ENCODE measurements at regions not wholly inside any gene's neighbourhood (a gene's known extent, or its start where the extent isn't known, plus 50 kb on each side); places are given as distances from the start of the nearest gene placed in this dataset.

DNA sequence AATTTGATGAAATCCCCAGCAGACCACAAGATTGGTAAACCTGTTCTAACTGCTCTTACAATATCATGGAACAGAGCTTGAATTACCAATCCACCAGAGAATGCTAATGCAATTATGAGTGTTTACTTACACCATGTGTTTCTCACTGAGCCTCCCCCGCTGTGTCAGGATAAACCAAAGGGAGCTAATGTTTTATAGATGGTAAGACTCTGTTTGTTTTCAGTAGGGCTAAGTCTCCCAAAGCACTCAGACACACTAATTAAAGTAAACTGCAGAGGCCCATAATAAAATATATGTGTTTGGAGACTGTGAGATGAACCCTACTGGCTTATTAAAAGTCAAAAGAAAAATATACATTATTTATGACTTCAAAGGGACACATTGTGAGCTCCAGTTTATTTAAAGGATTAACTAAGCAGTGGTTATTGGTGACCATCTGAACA is 261.7 kb upstream of the FAM241A start:
- Histone ChIP-seq H3K27ac (ENCODE audit: low read length) (no peak overlapping the region), H3K9me2 (ENCODE audit: insufficient read depth, low read length) (no peaks in the 10 kb centered on the region), H3K4me3 (ENCODE audit: low read length) (no peak overlapping the region), H2AFZ (ENCODE audit: low read depth, low read length) (no peak overlapping the region), H3K36me3 (ENCODE audit: insufficient read depth, low read length) (no peaks in the 10 kb centered on the region), H3K79me2 (replicated peaks; ENCODE audit: insufficient read depth, low read length) (no peaks in the 10 kb centered on the region), H3F3A (ENCODE audit: insufficient read depth, low read length, poor library complexity, severe bottlenecking) (no peaks in the 10 kb centered on the region), H3K9ac (ENCODE audit: low read length) (no peak overlapping the region), H3K4me2 (ENCODE audit: low read length) (no peak overlapping the region), H3K27me3 (ENCODE audit: insufficient read depth, low read depth, low read length) (peaks cover 12% of the 10 kb centered on the region), H3K9me3 (ENCODE audit: low read length) (no peaks in the 10 kb centered on the region), H4K20me1 (ENCODE audit: insufficient read depth) (no peaks in the 10 kb centered on the region)
- TF ChIP-seq TAF1 (IDR thresholded peaks at IDR 0.05; ENCODE audit: low read depth), result no peak
- TF ChIP-seq, protein P1, sequence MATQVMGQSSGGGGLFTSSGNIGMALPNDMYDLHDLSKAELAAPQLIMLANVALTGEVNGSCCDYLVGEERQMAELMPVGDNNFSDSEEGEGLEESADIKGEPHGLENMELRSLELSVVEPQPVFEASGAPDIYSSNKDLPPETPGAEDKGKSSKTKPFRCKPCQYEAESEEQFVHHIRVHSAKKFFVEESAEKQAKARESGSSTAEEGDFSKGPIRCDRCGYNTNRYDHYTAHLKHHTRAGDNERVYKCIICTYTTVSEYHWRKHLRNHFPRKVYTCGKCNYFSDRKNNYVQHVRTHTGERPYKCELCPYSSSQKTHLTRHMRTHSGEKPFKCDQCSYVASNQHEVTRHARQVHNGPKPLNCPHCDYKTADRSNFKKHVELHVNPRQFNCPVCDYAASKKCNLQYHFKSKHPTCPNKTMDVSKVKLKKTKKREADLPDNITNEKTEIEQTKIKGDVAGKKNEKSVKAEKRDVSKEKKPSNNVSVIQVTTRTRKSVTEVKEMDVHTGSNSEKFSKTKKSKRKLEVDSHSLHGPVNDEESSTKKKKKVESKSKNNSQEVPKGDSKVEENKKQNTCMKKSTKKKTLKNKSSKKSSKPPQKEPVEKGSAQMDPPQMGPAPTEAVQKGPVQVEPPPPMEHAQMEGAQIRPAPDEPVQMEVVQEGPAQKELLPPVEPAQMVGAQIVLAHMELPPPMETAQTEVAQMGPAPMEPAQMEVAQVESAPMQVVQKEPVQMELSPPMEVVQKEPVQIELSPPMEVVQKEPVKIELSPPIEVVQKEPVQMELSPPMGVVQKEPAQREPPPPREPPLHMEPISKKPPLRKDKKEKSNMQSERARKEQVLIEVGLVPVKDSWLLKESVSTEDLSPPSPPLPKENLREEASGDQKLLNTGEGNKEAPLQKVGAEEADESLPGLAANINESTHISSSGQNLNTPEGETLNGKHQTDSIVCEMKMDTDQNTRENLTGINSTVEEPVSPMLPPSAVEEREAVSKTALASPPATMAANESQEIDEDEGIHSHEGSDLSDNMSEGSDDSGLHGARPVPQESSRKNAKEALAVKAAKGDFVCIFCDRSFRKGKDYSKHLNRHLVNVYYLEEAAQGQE (IDR thresholded peaks at IDR 0.05; ENCODE audit: borderline replicate concordance), result no peak
- TF ChIP-seq CTCF (IDR thresholded peaks at IDR 0.05; ENCODE audit: poor library complexity, severe bottlenecking), result no peak
- TF ChIP-seq SMC3 (conservative IDR thresholded peaks at IDR 0.05; ENCODE audit: poor library complexity), result no peak
- TF ChIP-seq RAD21 (conservative IDR thresholded peaks at IDR 0.05), result no peak
- TF ChIP-seq EZH2 (IDR thresholded peaks at IDR 0.05; ENCODE audit: borderline replicate concordance, insufficient read depth, low read length, poor library complexity, severe bottlenecking), result no peak
- TF ChIP-seq POLR2AphosphoS5 (IDR thresholded peaks at IDR 0.05), result no peak
- TF ChIP-seq EP300 (conservative IDR thresholded peaks at IDR 0.05; ENCODE audit: poor library complexity, severe bottlenecking), result no peak
- no peak for TF ChIP-seq MXI1 (conservative IDR thresholded peaks at IDR 0.05; ENCODE audit: poor library complexity, severe bottlenecking)

GRCh38 chr4:111890412-111890811 is 254.8 kb upstream of the FAM241A start:
- Histone ChIP-seq H3K4me3 (ENCODE audit: low read length) (no peak overlapping the region), H3K27me3 (ENCODE audit: insufficient read depth, low read depth, low read length) (no peaks in the 10 kb centered on the region), H2AFZ (ENCODE audit: low read depth, low read length) (no peak overlapping the region), H3K9me2 (ENCODE audit: insufficient read depth, low read length) (no peaks in the 10 kb centered on the region), H4K20me1 (ENCODE audit: insufficient read depth) (no peaks in the 10 kb centered on the region), H3F3A (ENCODE audit: insufficient read depth, low read length, poor library complexity, severe bottlenecking) (no peaks in the 10 kb centered on the region), H3K36me3 (ENCODE audit: insufficient read depth, low read length) (no peaks in the 10 kb centered on the region), H3K27ac (ENCODE audit: low read length) (no peak overlapping the region), H3K4me2 (ENCODE audit: low read length) (no peak overlapping the region), H3K9me3 (ENCODE audit: low read length) (no peaks in the 10 kb centered on the region), H3K79me2 (replicated peaks; ENCODE audit: insufficient read depth, low read length) (no peaks in the 10 kb centered on the region), H3K9ac (ENCODE audit: low read length) (no peak overlapping the region)
- TF ChIP-seq EP300 (conservative IDR thresholded peaks at IDR 0.05; ENCODE audit: poor library complexity, severe bottlenecking), result no peak
- TF ChIP-seq EZH2 (IDR thresholded peaks at IDR 0.05; ENCODE audit: borderline replicate concordance, insufficient read depth, low read length, poor library complexity, severe bottlenecking), result no peak
- no peak for TF ChIP-seq POLR2AphosphoS5 (IDR thresholded peaks at IDR 0.05)
- no peak for TF ChIP-seq CTCF (IDR thresholded peaks at IDR 0.05; ENCODE audit: poor library complexity, severe bottlenecking)
- TF ChIP-seq SMC3 (conservative IDR thresholded peaks at IDR 0.05; ENCODE audit: poor library complexity), result no peak
- TF ChIP-seq, protein P1 (IDR thresholded peaks at IDR 0.05; ENCODE audit: borderline replicate concordance), result no peak
- no peak for TF ChIP-seq RAD21 (conservative IDR thresholded peaks at IDR 0.05)
- TF ChIP-seq TAF1 (IDR thresholded peaks at IDR 0.05; ENCODE audit: low read depth), result no peak
- TF ChIP-seq MXI1 (conservative IDR thresholded peaks at IDR 0.05; ENCODE audit: poor library complexity, severe bottlenecking), result no peak
